ENCODE measurements at regions not wholly inside any gene's neighbourhood (a gene's known extent, or its start where the extent isn't known, plus 50 kb on each side); places are given as distances from the start of the nearest gene placed in this dataset.

GRCh38 chr4:166493924-166494345, 620.9 kb downstream of the TLL1 start:
- no peak for TF ChIP-seq CTCF (IDR thresholded peaks at IDR 0.05; ENCODE audit: insufficient read depth, low read depth, low read length, missing control alignments)
- no peak overlapping the region for H3K4me3 ChIP-seq (ENCODE audit: low read length)
- no peak for DNase-seq (ENCODE audit: low read depth)

- no peak for TF ChIP-seq CTCF (IDR thresholded peaks at IDR 0.05; ENCODE audit: insufficient read depth, low read depth, low read length, missing control alignments)
- no peak overlapping the region for H3K4me3 ChIP-seq (ENCODE audit: low read length)
- no peak for DNase-seq (ENCODE audit: low read depth)
Observed at GRCh38 chr4:166498546-166498945, 625.5 kb downstream of the TLL1 start.

- DNase-seq (ENCODE audit: low read depth) = no peak
- TF ChIP-seq CTCF (IDR thresholded peaks at IDR 0.05; ENCODE audit: insufficient read depth, low read depth, low read length, missing control alignments) = no peak
- H3K4me3 ChIP-seq (ENCODE audit: low read length) = no peak overlapping the region
Observed at GRCh38 chr4:166499820-166500219, 626.8 kb downstream of the TLL1 start.

- H3K4me3 ChIP-seq (ENCODE audit: low read length) = no peak overlapping the region
- peak; percentile 82 for TF ChIP-seq CTCF (IDR thresholded peaks at IDR 0.05; ENCODE audit: insufficient read depth, low read depth, low read length, missing control alignments)
- DNase-seq (ENCODE audit: low read depth) = peak; percentile 72
Observed at GRCh38 chr4:166501941-166502382, 628.9 kb downstream of the TLL1 start.

GRCh38 chr4:166502660-166503059, 629.6 kb downstream of the TLL1 start:
- no peak overlapping the region for H3K4me3 ChIP-seq (ENCODE audit: low read length)
- DNase-seq (ENCODE audit: low read depth) = no peak

GRCh38 chr4:166506051-166506450, 633.0 kb downstream of the TLL1 start:
- no peak for DNase-seq (ENCODE audit: low read depth)
- H3K4me3 ChIP-seq (ENCODE audit: low read length) = no peak overlapping the region
- TF ChIP-seq CTCF (IDR thresholded peaks at IDR 0.05; ENCODE audit: insufficient read depth, low read depth, low read length, missing control alignments) = no peak

More at GRCh38 chr4:166502660-166503059, 629.6 kb downstream of the TLL1 start:
- TF ChIP-seq CTCF (IDR thresholded peaks at IDR 0.05; ENCODE audit: insufficient read depth, low read depth, low read length, missing control alignments) = no peak

GRCh38 chr4:166512267-166512666, 639.2 kb downstream of the TLL1 start:
- no peak for TF ChIP-seq CTCF (IDR thresholded peaks at IDR 0.05; ENCODE audit: insufficient read depth, low read depth, low read length, missing control alignments)
- H3K4me3 ChIP-seq (ENCODE audit: low read length) = no peak overlapping the region
- DNase-seq (ENCODE audit: low read depth) = no peak

All from epithelial cell of esophagus (primary cell).